Keratinocyte (primary cell): ENCODE measurements at regions not wholly inside any gene's neighbourhood (a gene's known extent, or its start where the extent isn't known, plus 50 kb on each side); places are given as distances from the start of the nearest gene placed in this dataset.

ENCODE experiments used
- DNase-seq: peaks from one replicate; pipeline ENCODE4 v3.0.0-alpha.2; 2011; ENCODE audit warnings: low read depth, missing footprints, low spot score
- FAIRE-seq: peaks from 2 replicates; lab custom pipeline; 2011; peaks lifted over from hg19 to GRCh38; lab: Jason Lieb, UNC
- H2AFZ ChIP-seq: 2 replicates; pipeline ENCODE4 v1.6.0; 2012; ENCODE audit warnings: low read length, control low read depth, inconsistent platforms; ENCODE audit not compliant: control insufficient read depth
- H3K27ac ChIP-seq: 2 replicates; pipeline ENCODE4 v1.5.1; 2011; ENCODE audit warnings: low read length; ENCODE audit not compliant: control insufficient read depth, insufficient read depth
- H3K27me3 ChIP-seq: 3 replicates; pipeline ENCODE4 v1.6.0; 2011; ENCODE audit warnings: low read length; ENCODE audit not compliant: control insufficient read depth, insufficient read depth; ENCODE audit errors: extremely low read depth
- H3K36me3 ChIP-seq, 2 experiments: 2 replicates in 1 of 2; 3 replicates in 1 of 2; pipeline ENCODE4 v1.5.1; 2011; ENCODE audit warnings: low read length in 2 of 2, mild to moderate bottlenecking in 1 of 2; ENCODE audit not compliant: control insufficient read depth in 2 of 2, insufficient read depth in 2 of 2; ENCODE audit errors: extremely low read depth in 1 of 2
- H3K4me1 ChIP-seq: 3 replicates; pipeline ENCODE4 v1.5.1; 2011; ENCODE audit warnings: low read length; ENCODE audit not compliant: control insufficient read depth, insufficient read depth; ENCODE audit errors: extremely low read depth
- H3K4me2 ChIP-seq: 3 replicates; pipeline ENCODE4 v1.6.0; 2011; ENCODE audit warnings: low read depth, low read length; ENCODE audit not compliant: control insufficient read depth, insufficient read depth; ENCODE audit errors: extremely low read depth
- H3K4me3 ChIP-seq, 3 experiments: fragments of 200-600 bp in 1 of 3; sonication (generic) in 1 of 3; 2 replicates in 2 of 3; 3 replicates in 1 of 3; pipeline ENCODE4 v1.5.1; 2011 to 2016; ENCODE audit warnings: low read length in 3 of 3, mild to moderate bottlenecking in 3 of 3, control low read depth in 2 of 3, inconsistent platforms in 1 of 3, low read depth in 1 of 3, mixed read lengths in 1 of 3, mixed run types in 1 of 3, moderate library complexity in 1 of 3; ENCODE audit not compliant: control insufficient read depth in 2 of 3, insufficient read depth in 2 of 3; ENCODE audit errors: extremely low read depth in 1 of 3
- H3K79me2 ChIP-seq: 2 replicates; pipeline ENCODE4 v1.6.0; 2012; ENCODE audit warnings: low read length; ENCODE audit not compliant: control insufficient read depth, insufficient read depth
- H3K9ac ChIP-seq: 3 replicates; pipeline ENCODE4 v1.6.0; 2011; ENCODE audit warnings: low read length; ENCODE audit not compliant: control insufficient read depth, insufficient read depth; ENCODE audit errors: extremely low read depth
- H3K9me1 ChIP-seq: 3 replicates; pipeline ENCODE4 v1.6.0; 2011; ENCODE audit warnings: low read length; ENCODE audit not compliant: control insufficient read depth, insufficient read depth; ENCODE audit errors: extremely low read depth
- H3K9me3 ChIP-seq: 2 replicates; pipeline ENCODE4 v1.5.1; 2012; ENCODE audit warnings: low read depth, low read length; ENCODE audit not compliant: control insufficient read depth
- H4K20me1 ChIP-seq: 3 replicates; pipeline ENCODE4 v1.6.0; 2011; ENCODE audit warnings: low read length; ENCODE audit not compliant: control insufficient read depth, insufficient read depth; ENCODE audit errors: extremely low read depth
- EZH2 ChIP-seq: IDR thresholded peaks from one replicate; pipeline ENCODE4 v1.6.1; 2012; ENCODE audit warnings: inconsistent platforms, mild to moderate bottlenecking, low read length, moderate library complexity
- dilution Hi-C: fragments of 300-500 bp; cut with MboI; formaldehyde crosslinking; loops from one replicate; pipeline ENCODE4 v1.7.0; 2020; ENCODE audit warnings: low sequenced_read_pairs; ENCODE audit not compliant: extremely low pct_ligation_motif_present
- TF ChIP-seq, protein P1 (sequence below), 3 experiments: IDR thresholded peaks in 1 of 3; conservative IDR thresholded peaks in 1 of 3; optimal IDR thresholded peaks in 1 of 3; 2 replicates in 2 of 3; 3 replicates in 1 of 3; pipeline versions ENCODE3 to v1.5.1; 2011; ENCODE audit warnings: low read length in 3 of 3, mild to moderate bottlenecking in 3 of 3, moderate library complexity in 2 of 3, control low read depth in 1 of 3, inconsistent platforms in 1 of 3; ENCODE audit not compliant: insufficient read depth in 2 of 3; ENCODE audit errors: extremely low read depth in 1 of 3

DNA sequence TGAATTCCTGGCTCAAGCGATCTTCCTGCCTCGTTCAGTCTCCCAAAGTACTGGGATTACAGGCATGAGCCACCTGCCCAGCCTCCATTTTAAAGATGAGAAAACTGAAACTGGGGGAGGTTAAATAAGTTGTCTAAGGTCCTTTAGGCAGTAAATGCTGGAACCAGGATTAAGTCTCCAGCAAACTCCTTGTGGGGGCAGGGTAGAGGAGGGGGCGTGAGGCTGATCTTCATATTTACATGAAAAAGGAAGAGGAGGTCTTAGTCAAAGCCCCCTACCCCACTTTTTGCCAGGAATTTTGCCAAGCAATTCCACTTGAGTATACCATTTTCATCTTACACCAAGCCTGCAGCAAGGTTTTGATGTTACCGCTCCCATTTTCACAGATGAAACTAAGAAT is 76.6 kb upstream of the NR4A3 start:
- Histone ChIP-seq H3K4me2 (no peak overlapping the region), H2AFZ (no peak overlapping the region), H3K27me3 (no peaks in the 10 kb centered on the region), H3K9me1 (no peaks in the 10 kb centered on the region), H3K9me3 (no peaks in the 10 kb centered on the region), H3K4me1 (no peaks in the 10 kb centered on the region), H3K79me2 (no peaks in the 10 kb centered on the region), H3K27ac (no peak overlapping the region), H3K9ac (no peak overlapping the region), H3K4me3 (no peak overlapping the region), H3K36me3 (no peaks in the 10 kb centered on the region), H4K20me1 (no peaks in the 10 kb centered on the region)
- FAIRE-seq, result no peak
- no peak for DNase-seq
- dilution Hi-C loops, result no loop called here
- no peak for TF ChIP-seq EZH2
- TF ChIP-seq, protein P1, sequence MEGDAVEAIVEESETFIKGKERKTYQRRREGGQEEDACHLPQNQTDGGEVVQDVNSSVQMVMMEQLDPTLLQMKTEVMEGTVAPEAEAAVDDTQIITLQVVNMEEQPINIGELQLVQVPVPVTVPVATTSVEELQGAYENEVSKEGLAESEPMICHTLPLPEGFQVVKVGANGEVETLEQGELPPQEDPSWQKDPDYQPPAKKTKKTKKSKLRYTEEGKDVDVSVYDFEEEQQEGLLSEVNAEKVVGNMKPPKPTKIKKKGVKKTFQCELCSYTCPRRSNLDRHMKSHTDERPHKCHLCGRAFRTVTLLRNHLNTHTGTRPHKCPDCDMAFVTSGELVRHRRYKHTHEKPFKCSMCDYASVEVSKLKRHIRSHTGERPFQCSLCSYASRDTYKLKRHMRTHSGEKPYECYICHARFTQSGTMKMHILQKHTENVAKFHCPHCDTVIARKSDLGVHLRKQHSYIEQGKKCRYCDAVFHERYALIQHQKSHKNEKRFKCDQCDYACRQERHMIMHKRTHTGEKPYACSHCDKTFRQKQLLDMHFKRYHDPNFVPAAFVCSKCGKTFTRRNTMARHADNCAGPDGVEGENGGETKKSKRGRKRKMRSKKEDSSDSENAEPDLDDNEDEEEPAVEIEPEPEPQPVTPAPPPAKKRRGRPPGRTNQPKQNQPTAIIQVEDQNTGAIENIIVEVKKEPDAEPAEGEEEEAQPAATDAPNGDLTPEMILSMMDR (optimal IDR thresholded peaks at IDR 0.05 in 1 of 3, IDR thresholded peaks at IDR 0.05 in 1 of 3, conservative IDR thresholded peaks at IDR 0.05 in 1 of 3; ENCODE audit: extremely low read depth in 1 of 3, insufficient read depth in 2 of 3, low read length in 3 of 3), result no peak

DNA sequence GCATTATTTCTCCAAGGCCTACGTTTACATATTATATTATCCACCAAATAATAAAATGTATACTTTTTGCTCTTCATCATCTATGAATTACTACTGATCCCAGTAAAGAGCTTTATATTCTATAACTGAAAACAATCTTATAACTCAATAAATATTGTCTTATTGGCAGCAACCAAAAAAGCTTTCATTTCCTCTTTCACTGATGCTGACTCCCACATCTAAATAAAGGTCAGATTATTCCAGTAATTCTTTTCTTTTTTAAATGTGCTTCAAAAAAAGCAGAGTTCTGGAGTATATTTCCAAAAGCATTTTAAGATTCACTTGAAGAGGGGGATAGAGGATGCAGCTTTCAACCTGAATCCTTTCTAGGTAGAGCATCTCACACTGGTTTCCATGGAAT is 75.3 kb upstream of the NR4A3 start:
- Histone ChIP-seq H2AFZ (no peak overlapping the region), H3K9me1 (no peaks in the 10 kb centered on the region), H4K20me1 (no peaks in the 10 kb centered on the region), H3K4me3 (no peak overlapping the region), H3K27me3 (no peaks in the 10 kb centered on the region), H3K27ac (no peak overlapping the region), H3K4me1 (no peaks in the 10 kb centered on the region), H3K36me3 (no peaks in the 10 kb centered on the region), H3K9ac (no peak overlapping the region), H3K79me2 (no peaks in the 10 kb centered on the region), H3K4me2 (no peak overlapping the region), H3K9me3 (no peaks in the 10 kb centered on the region)
- TF ChIP-seq, protein P1 (optimal IDR thresholded peaks at IDR 0.05 in 1 of 3, IDR thresholded peaks at IDR 0.05 in 1 of 3, conservative IDR thresholded peaks at IDR 0.05 in 1 of 3; ENCODE audit: extremely low read depth in 1 of 3, insufficient read depth in 2 of 3, low read length in 3 of 3), result no peak
- no peak for TF ChIP-seq EZH2
- no peak for FAIRE-seq
- no peak for DNase-seq
- dilution Hi-C loops, result no loop called here
